ENCODE measurements at regions not wholly inside any gene's neighbourhood (a gene's known extent, or its start where the extent isn't known, plus 50 kb on each side); places are given as distances from the start of the nearest gene placed in this dataset.

DNA sequence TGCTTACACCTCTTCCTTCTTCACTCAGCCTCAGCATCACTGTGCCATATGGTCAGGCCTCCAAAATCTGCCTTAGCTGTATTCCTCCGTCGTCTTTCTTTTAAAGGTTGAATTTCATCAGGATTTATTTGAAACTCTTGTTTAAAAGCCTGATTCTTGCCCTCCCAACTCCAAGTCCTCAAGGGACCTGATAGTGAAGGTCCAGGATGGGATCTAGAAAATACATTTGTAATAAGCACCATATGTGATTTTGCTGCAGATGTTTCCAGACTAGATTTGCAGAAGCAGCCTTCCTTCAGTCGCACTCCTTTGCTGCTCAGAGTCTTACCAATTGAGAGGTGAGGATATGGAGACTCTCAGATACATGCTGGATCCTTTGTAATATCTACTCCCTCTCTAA, 101.0 kb upstream of the ANKRD1 start:
- TF ChIP-seq POLR2AphosphoS5 (IDR thresholded peaks at IDR 0.05; ENCODE audit: low read depth, low read length): no peak
- TF ChIP-seq TAF1 (IDR thresholded peaks at IDR 0.05; ENCODE audit: borderline replicate concordance, insufficient read depth, low read length): no peak
- TF ChIP-seq FOXP2 (optimal IDR thresholded peaks at IDR 0.05; ENCODE audit: borderline replicate concordance, extremely low read depth, extremely low read length, insufficient read depth): no peak
- no peak for TF ChIP-seq SIN3A (IDR thresholded peaks at IDR 0.05; ENCODE audit: borderline replicate concordance, insufficient read depth, low read length)
- TF ChIP-seq, protein P1, sequence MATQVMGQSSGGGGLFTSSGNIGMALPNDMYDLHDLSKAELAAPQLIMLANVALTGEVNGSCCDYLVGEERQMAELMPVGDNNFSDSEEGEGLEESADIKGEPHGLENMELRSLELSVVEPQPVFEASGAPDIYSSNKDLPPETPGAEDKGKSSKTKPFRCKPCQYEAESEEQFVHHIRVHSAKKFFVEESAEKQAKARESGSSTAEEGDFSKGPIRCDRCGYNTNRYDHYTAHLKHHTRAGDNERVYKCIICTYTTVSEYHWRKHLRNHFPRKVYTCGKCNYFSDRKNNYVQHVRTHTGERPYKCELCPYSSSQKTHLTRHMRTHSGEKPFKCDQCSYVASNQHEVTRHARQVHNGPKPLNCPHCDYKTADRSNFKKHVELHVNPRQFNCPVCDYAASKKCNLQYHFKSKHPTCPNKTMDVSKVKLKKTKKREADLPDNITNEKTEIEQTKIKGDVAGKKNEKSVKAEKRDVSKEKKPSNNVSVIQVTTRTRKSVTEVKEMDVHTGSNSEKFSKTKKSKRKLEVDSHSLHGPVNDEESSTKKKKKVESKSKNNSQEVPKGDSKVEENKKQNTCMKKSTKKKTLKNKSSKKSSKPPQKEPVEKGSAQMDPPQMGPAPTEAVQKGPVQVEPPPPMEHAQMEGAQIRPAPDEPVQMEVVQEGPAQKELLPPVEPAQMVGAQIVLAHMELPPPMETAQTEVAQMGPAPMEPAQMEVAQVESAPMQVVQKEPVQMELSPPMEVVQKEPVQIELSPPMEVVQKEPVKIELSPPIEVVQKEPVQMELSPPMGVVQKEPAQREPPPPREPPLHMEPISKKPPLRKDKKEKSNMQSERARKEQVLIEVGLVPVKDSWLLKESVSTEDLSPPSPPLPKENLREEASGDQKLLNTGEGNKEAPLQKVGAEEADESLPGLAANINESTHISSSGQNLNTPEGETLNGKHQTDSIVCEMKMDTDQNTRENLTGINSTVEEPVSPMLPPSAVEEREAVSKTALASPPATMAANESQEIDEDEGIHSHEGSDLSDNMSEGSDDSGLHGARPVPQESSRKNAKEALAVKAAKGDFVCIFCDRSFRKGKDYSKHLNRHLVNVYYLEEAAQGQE (IDR thresholded peaks at IDR 0.05; ENCODE audit: insufficient read depth in 1 of 2, low read depth in 2 of 2, low read length in 2 of 2): no peak

DNA sequence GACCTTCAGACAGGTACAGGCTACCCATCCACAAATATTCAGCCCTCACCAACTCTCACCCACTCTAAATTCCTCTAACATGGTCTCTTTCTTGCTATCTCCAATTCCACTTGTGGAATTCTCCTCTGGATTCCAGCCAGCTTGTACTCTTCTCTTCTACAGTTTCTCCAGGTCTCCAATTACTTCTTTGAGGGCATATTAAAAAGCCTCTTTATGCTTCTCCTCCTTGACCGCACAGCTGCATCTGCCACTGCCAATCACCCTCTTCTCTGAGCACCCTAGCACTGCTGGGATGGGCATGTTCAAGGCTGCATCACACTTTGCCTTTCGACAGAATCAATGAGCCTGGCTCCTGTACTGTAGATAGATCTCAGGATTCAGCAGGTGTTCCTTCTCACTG, 101.5 kb upstream of the ANKRD1 start:
- TF ChIP-seq, protein P1 (IDR thresholded peaks at IDR 0.05; ENCODE audit: insufficient read depth in 1 of 2, low read depth in 2 of 2, low read length in 2 of 2): no peak
- no peak for TF ChIP-seq TAF1 (IDR thresholded peaks at IDR 0.05; ENCODE audit: borderline replicate concordance, insufficient read depth, low read length)
- no peak for TF ChIP-seq FOXP2 (optimal IDR thresholded peaks at IDR 0.05; ENCODE audit: borderline replicate concordance, extremely low read depth, extremely low read length, insufficient read depth)
- no peak for TF ChIP-seq POLR2AphosphoS5 (IDR thresholded peaks at IDR 0.05; ENCODE audit: low read depth, low read length)
- TF ChIP-seq SIN3A (IDR thresholded peaks at IDR 0.05; ENCODE audit: borderline replicate concordance, insufficient read depth, low read length): no peak

DNA sequence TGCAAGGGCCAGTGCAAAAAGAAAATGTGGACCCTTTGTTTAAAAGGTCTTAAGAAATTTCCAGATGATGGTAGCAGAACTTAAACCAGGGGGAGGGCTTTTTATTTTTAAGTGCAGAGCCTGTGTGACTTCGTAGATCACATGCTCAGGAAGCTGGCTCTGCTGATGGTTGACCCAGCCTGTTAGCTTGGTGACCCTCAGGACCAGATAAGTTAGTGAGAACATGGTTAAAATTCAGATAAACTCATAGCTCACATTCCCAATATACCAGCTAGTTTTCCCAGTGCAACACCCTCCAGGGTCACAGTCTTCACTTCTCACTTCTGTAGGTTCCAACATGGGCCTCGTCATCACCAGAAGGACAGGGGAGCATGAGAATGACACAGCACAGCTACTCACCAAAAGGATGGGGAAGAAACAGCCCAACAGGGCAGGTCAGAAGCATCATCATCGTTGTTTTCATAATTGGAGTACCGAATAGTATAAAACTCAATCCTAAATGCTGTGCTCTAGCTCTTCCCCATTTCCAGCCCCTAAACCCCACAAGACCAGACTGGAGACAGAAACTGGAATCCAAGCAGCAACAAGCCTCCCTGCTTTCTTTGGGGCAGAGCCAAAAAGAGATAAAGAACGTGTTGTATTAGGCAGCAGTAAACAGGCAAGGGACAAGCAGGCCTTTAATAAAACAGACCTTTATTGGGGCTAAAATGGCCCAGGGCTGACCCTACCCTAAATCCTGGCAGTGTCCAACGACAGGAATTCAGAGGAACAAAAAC, 102.2 kb upstream of the ANKRD1 start:
- TF ChIP-seq FOXP2 (optimal IDR thresholded peaks at IDR 0.05; ENCODE audit: borderline replicate concordance, extremely low read depth, extremely low read length, insufficient read depth): no peak
- TF ChIP-seq, protein P1 (IDR thresholded peaks at IDR 0.05; ENCODE audit: insufficient read depth in 1 of 2, low read depth in 2 of 2, low read length in 2 of 2): no peak
- TF ChIP-seq POLR2AphosphoS5 (IDR thresholded peaks at IDR 0.05; ENCODE audit: low read depth, low read length): no peak
- no peak for TF ChIP-seq TAF1 (IDR thresholded peaks at IDR 0.05; ENCODE audit: borderline replicate concordance, insufficient read depth, low read length)
- no peak for TF ChIP-seq SIN3A (IDR thresholded peaks at IDR 0.05; ENCODE audit: borderline replicate concordance, insufficient read depth, low read length)

DNA sequence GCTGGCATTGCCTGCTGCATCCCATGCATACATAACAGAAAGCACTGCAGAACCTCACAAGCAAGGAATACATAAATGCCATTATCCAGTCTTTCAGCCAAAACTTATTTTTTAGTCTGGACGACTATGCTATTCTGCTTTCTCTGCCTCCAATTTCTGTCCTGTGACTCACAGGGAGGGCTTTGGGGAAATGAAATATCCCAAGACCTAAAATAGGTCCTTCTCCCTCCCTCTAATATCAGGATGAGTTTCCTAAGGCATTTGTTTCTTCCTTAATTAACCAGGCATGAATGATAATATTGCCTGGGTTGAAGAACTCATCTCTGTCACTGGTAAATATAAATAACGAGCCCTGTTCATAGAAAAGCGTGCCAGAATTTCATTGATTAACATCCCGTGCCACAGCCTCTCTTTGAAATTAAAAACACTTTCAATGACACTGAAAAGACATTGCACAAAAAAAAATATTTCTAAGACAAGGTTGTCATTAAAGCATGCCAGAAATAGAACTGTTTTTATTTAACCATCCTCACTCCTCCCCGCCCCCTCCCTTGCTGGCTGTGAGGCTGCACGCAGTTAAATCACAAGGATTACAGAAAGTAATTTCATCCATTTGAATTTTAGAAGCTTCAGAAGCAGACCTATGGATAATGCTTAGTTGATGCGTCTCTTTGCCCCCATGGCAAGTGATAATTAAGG, 103.0 kb upstream of the ANKRD1 start:
- TF ChIP-seq, protein P1 (IDR thresholded peaks at IDR 0.05; ENCODE audit: insufficient read depth in 1 of 2, low read depth in 2 of 2, low read length in 2 of 2): no peak
- TF ChIP-seq TAF1 (IDR thresholded peaks at IDR 0.05; ENCODE audit: borderline replicate concordance, insufficient read depth, low read length): no peak
- no peak for TF ChIP-seq POLR2AphosphoS5 (IDR thresholded peaks at IDR 0.05; ENCODE audit: low read depth, low read length)
